ENCODE measurements at regions not wholly inside any gene's neighbourhood (a gene's known extent, or its start where the extent isn't known, plus 50 kb on each side); places are given as distances from the start of the nearest gene placed in this dataset.

DNA sequence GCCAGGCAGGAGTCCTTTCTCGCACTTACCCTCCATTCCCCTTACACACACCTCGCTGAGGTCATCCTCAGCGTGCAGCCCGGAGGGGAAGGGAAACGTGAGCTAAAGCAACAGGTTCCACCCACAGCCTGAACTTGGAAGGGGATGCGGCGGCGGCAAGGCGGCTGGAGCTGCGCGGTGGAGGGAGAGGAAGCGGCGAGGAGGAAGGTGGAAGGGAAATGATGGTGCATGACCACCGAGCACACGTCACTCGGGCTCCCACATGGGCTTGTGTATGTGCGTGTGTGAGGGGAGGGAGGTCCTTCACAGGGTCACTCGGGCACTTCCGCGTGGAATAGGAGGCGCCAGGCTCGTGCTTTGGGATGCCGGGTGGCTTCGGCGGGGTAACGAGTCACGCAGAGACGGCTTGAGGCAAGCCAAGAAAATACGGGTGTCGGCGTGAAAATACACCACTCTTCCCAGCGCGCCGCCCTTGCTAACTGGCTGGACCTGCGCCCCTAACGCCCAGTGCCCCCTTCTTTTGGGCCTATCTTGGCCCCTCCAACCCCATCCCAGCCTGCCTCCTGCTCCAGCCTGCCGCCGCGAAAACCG, 225.5 kb upstream of the IL12A start:
- TF ChIP-seq CTCF (IDR thresholded peaks at IDR 0.05) (no peak), POLR2A (IDR thresholded peaks at IDR 0.05) (peak; percentile 71)
